Mammary epithelial cell (primary cell): ENCODE measurements at regions not wholly inside any gene's neighbourhood (a gene's known extent, or its start where the extent isn't known, plus 50 kb on each side); places are given as distances from the start of the nearest gene placed in this dataset.

Experiments
- CTCF ChIP-seq, 2 donors: IDR thresholded peaks in 1 of 2; conservative IDR thresholded peaks in 1 of 2; 2 replicates each; pipeline ENCODE4 v1.5.1; 2011 to 2012; ENCODE audit warnings: inconsistent platforms in 2 of 2, low read length in 2 of 2, mild to moderate bottlenecking in 2 of 2, control low read depth in 1 of 2, low read depth in 1 of 2; ENCODE audit not compliant: insufficient read depth in 1 of 2; ENCODE audit errors: extremely low read depth in 1 of 2
- EZH2 ChIP-seq: IDR thresholded peaks from 2 replicates; pipeline ENCODE4 v1.6.1; 2012; ENCODE audit warnings: low read length, inconsistent platforms, borderline replicate concordance

DNA sequence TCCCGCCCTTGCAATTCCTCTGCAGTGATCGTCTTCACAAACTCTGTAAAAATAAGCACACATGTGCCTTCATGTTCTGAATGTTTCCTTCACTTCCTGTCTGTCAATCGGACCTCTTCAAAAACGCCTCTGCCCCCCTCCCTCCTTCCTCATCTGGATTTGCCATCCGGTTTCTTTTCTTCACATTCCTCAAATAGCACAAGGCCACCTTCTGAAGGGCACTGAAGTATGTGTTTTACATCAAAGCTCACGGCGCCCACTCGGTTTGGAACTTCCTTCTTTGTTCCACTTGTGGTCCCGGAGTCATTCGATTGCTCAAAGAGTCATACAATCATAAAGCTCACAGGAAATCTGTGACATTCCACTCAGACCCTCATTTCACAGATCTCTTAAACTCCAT lies 758.1 kb upstream of the SALL3 start:
- TF ChIP-seq CTCF (conservative IDR thresholded peaks at IDR 0.05 in 1 of 2, IDR thresholded peaks at IDR 0.05 in 1 of 2; ENCODE audit: extremely low read depth in 1 of 2, insufficient read depth in 1 of 2, low read depth in 1 of 2, low read length in 2 of 2) (no peak), EZH2 (no peak)
